ENCODE measurements at regions not wholly inside any gene's neighbourhood (a gene's known extent, or its start where the extent isn't known, plus 50 kb on each side); places are given as distances from the start of the nearest gene placed in this dataset.

GRCh38 chr11:80077113-80077512, 636.3 kb upstream of the TENM4 start:
- no peak for DNase-seq

- no peak for DNase-seq
Measured at GRCh38 chr11:80074837-80075236, 634.0 kb upstream of the TENM4 start.

- no peak for DNase-seq
Measured at GRCh38 chr11:80066291-80066690, 625.5 kb upstream of the TENM4 start.

- DNase-seq: no peak
Measured at GRCh38 chr11:80065086-80065485, 624.3 kb upstream of the TENM4 start.

GRCh38 chr11:80061056-80061455, 620.2 kb upstream of the TENM4 start:
- DNase-seq: no peak

- DNase-seq: no peak
Measured at GRCh38 chr11:80054582-80055165, 613.8 kb upstream of the TENM4 start.

- no peak for DNase-seq
Measured at GRCh38 chr11:80048513-80048912, 607.7 kb upstream of the TENM4 start.

- DNase-seq: no peak
Measured at GRCh38 chr11:80041136-80042000, 600.5 kb upstream of the TENM4 start.

- no peak for DNase-seq
Measured at GRCh38 chr11:80034801-80035200, 594.0 kb upstream of the TENM4 start.

- DNase-seq: no peak
Measured at GRCh38 chr11:80031014-80031600, 590.3 kb upstream of the TENM4 start.

GRCh38 chr11:80028998-80029397, 588.2 kb upstream of the TENM4 start:
- DNase-seq: no peak

- DNase-seq: no peak
Measured at GRCh38 chr11:80024119-80024518, 583.3 kb upstream of the TENM4 start.

GRCh38 chr11:80023386-80023785, 582.6 kb upstream of the TENM4 start:
- no peak for DNase-seq

GRCh38 chr11:80010536-80010935, 569.7 kb upstream of the TENM4 start:
- DNase-seq: no peak

- no peak for DNase-seq
Measured at GRCh38 chr11:80009081-80009480, 568.3 kb upstream of the TENM4 start.

GRCh38 chr11:80007616-80008015, 566.8 kb upstream of the TENM4 start:
- DNase-seq: no peak

GRCh38 chr11:79990141-79990540, 549.3 kb upstream of the TENM4 start:
- no peak for DNase-seq

- no peak for DNase-seq
Measured at GRCh38 chr11:79982185-79982584, 541.4 kb upstream of the TENM4 start.

GRCh38 chr11:79980916-79981315, 540.1 kb upstream of the TENM4 start:
- DNase-seq: no peak

GRCh38 chr11:79973721-79974617, 533.1 kb upstream of the TENM4 start:
- no peak for DNase-seq

- DNase-seq: no peak
Measured at GRCh38 chr11:79971255-79971654, 530.4 kb upstream of the TENM4 start.

- no peak for DNase-seq
Measured at GRCh38 chr11:79966592-79966991, 525.8 kb upstream of the TENM4 start.
